ENCODE measurements at regions not wholly inside any gene's neighbourhood (a gene's known extent, or its start where the extent isn't known, plus 50 kb on each side); places are given as distances from the start of the nearest gene placed in this dataset.

DNA sequence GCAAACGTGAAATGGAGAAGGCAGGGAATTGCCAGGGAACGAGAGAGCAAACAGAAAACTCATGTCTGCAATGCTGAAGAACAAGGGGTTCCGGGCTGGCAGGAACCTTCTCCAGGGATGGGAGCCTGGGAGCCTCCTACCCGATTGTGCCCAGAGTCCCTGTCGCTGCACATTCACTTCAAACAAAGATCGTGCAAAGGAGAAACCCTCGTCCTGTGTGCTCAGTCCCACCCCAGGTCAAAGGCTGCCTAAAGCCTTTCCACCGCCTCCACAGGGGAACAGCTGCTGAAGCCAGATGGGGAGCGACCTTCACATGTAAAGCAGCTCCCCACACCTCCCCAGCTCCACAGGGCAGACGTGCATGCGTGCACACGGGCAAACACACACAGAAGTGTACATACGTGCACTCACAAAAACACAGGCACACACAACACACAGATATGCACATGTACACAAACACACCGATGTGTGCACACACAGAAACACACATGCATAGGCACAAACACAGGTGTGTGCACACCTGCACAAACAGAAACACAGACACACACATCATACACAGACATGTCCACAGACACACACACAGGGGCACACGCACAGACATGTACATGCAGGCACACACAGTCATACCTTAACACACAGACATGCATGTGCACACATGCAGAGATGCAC is 460.1 kb upstream of the SALL3 start:
- Histone ChIP-seq H3K36me3 (ENCODE audit: insufficient read depth, low read length) (no peaks in the 10 kb centered on the region), H3K79me2 (replicated peaks; ENCODE audit: insufficient read depth, low read length) (no peaks in the 10 kb centered on the region), H3K9me3 (ENCODE audit: low read length) (peaks cover 3% of the 10 kb centered on the region), H3K9me2 (ENCODE audit: insufficient read depth, low read length) (no peaks in the 10 kb centered on the region), H2AFZ (ENCODE audit: low read depth, low read length) (no peak overlapping the region), H3K27me3 (ENCODE audit: insufficient read depth, low read depth, low read length) (no peaks in the 10 kb centered on the region), H3K9ac (ENCODE audit: low read length) (no peak overlapping the region), H3F3A (ENCODE audit: insufficient read depth, low read length, poor library complexity, severe bottlenecking) (no peaks in the 10 kb centered on the region), H4K20me1 (ENCODE audit: insufficient read depth) (no peaks in the 10 kb centered on the region), H3K4me3 (ENCODE audit: low read length) (no peak overlapping the region), H3K4me2 (ENCODE audit: low read length) (no peak overlapping the region), H3K27ac (ENCODE audit: low read length) (no peak overlapping the region)
- TF ChIP-seq SMC3 (conservative IDR thresholded peaks at IDR 0.05; ENCODE audit: poor library complexity) (no peak), EP300 (conservative IDR thresholded peaks at IDR 0.05; ENCODE audit: poor library complexity, severe bottlenecking) (no peak), POLR2AphosphoS5 (IDR thresholded peaks at IDR 0.05) (no peak), TAF1 (IDR thresholded peaks at IDR 0.05; ENCODE audit: low read depth) (no peak), EZH2 (IDR thresholded peaks at IDR 0.05; ENCODE audit: borderline replicate concordance, insufficient read depth, low read length, poor library complexity, severe bottlenecking) (no peak), RAD21 (conservative IDR thresholded peaks at IDR 0.05) (no peak), MXI1 (conservative IDR thresholded peaks at IDR 0.05; ENCODE audit: poor library complexity, severe bottlenecking) (no peak)
- TF ChIP-seq, protein P1, sequence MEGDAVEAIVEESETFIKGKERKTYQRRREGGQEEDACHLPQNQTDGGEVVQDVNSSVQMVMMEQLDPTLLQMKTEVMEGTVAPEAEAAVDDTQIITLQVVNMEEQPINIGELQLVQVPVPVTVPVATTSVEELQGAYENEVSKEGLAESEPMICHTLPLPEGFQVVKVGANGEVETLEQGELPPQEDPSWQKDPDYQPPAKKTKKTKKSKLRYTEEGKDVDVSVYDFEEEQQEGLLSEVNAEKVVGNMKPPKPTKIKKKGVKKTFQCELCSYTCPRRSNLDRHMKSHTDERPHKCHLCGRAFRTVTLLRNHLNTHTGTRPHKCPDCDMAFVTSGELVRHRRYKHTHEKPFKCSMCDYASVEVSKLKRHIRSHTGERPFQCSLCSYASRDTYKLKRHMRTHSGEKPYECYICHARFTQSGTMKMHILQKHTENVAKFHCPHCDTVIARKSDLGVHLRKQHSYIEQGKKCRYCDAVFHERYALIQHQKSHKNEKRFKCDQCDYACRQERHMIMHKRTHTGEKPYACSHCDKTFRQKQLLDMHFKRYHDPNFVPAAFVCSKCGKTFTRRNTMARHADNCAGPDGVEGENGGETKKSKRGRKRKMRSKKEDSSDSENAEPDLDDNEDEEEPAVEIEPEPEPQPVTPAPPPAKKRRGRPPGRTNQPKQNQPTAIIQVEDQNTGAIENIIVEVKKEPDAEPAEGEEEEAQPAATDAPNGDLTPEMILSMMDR (IDR thresholded peaks at IDR 0.05; ENCODE audit: poor library complexity, severe bottlenecking): no peak
- TF ChIP-seq, protein P2, sequence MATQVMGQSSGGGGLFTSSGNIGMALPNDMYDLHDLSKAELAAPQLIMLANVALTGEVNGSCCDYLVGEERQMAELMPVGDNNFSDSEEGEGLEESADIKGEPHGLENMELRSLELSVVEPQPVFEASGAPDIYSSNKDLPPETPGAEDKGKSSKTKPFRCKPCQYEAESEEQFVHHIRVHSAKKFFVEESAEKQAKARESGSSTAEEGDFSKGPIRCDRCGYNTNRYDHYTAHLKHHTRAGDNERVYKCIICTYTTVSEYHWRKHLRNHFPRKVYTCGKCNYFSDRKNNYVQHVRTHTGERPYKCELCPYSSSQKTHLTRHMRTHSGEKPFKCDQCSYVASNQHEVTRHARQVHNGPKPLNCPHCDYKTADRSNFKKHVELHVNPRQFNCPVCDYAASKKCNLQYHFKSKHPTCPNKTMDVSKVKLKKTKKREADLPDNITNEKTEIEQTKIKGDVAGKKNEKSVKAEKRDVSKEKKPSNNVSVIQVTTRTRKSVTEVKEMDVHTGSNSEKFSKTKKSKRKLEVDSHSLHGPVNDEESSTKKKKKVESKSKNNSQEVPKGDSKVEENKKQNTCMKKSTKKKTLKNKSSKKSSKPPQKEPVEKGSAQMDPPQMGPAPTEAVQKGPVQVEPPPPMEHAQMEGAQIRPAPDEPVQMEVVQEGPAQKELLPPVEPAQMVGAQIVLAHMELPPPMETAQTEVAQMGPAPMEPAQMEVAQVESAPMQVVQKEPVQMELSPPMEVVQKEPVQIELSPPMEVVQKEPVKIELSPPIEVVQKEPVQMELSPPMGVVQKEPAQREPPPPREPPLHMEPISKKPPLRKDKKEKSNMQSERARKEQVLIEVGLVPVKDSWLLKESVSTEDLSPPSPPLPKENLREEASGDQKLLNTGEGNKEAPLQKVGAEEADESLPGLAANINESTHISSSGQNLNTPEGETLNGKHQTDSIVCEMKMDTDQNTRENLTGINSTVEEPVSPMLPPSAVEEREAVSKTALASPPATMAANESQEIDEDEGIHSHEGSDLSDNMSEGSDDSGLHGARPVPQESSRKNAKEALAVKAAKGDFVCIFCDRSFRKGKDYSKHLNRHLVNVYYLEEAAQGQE (IDR thresholded peaks at IDR 0.05; ENCODE audit: borderline replicate concordance): no peak

DNA sequence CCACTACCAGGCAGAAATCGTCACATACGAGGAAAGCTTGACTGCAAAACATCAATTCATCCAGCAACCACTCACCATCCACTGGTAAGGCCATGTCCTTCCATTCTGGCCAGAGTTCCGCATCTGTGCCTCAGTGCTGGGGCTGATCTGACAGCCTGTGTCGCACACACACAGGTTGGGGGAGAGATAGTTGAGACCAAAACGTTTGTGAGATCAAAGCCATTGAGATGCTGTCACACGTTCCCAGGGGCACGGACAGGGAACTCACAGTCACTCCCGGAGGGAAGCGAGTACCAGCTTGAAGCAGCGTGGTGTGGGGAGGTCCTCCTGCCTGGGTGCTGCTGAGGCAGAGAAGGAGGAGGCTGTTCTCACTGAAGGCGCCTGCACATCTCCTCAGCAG is 458.5 kb upstream of the SALL3 start:
- no peaks in the 10 kb centered on the region for H3K27me3 ChIP-seq (ENCODE audit: insufficient read depth, low read depth, low read length)

More for the DNA sequence above, 458.5 kb upstream of the SALL3 start:
- Histone ChIP-seq H3K36me3 (ENCODE audit: insufficient read depth, low read length) (no peaks in the 10 kb centered on the region), H3K9me3 (ENCODE audit: low read length) (peaks cover 3% of the 10 kb centered on the region), H2AFZ (ENCODE audit: low read depth, low read length) (no peak overlapping the region), H3K4me3 (ENCODE audit: low read length) (no peak overlapping the region), H3K9me2 (ENCODE audit: insufficient read depth, low read length) (no peaks in the 10 kb centered on the region), H3K4me2 (ENCODE audit: low read length) (no peak overlapping the region), H3K27ac (ENCODE audit: low read length) (no peak overlapping the region), H4K20me1 (ENCODE audit: insufficient read depth) (no peaks in the 10 kb centered on the region), H3K9ac (ENCODE audit: low read length) (no peak overlapping the region), H3F3A (ENCODE audit: insufficient read depth, low read length, poor library complexity, severe bottlenecking) (no peaks in the 10 kb centered on the region), H3K79me2 (replicated peaks; ENCODE audit: insufficient read depth, low read length) (no peaks in the 10 kb centered on the region)
- TF ChIP-seq, protein P1 (IDR thresholded peaks at IDR 0.05; ENCODE audit: poor library complexity, severe bottlenecking): no peak
- TF ChIP-seq TAF1 (IDR thresholded peaks at IDR 0.05; ENCODE audit: low read depth) (no peak), EZH2 (IDR thresholded peaks at IDR 0.05; ENCODE audit: borderline replicate concordance, insufficient read depth, low read length, poor library complexity, severe bottlenecking) (no peak), EP300 (conservative IDR thresholded peaks at IDR 0.05; ENCODE audit: poor library complexity, severe bottlenecking) (no peak), MXI1 (conservative IDR thresholded peaks at IDR 0.05; ENCODE audit: poor library complexity, severe bottlenecking) (no peak), SMC3 (conservative IDR thresholded peaks at IDR 0.05; ENCODE audit: poor library complexity) (no peak), RAD21 (conservative IDR thresholded peaks at IDR 0.05) (no peak), POLR2AphosphoS5 (IDR thresholded peaks at IDR 0.05) (no peak)
- TF ChIP-seq, protein P2 (IDR thresholded peaks at IDR 0.05; ENCODE audit: borderline replicate concordance): no peak
